Keratinocyte (primary cell): ENCODE measurements at regions not wholly inside any gene's neighbourhood (a gene's known extent, or its start where the extent isn't known, plus 50 kb on each side); places are given as distances from the start of the nearest gene placed in this dataset.

Source experiments
- EZH2 ChIP-seq: IDR thresholded peaks from one replicate; pipeline ENCODE4 v1.6.1; 2012; ENCODE audit warnings: inconsistent platforms, mild to moderate bottlenecking, low read length, moderate library complexity
- TF ChIP-seq, protein P1 (sequence below), 3 experiments: IDR thresholded peaks in 1 of 3; conservative IDR thresholded peaks in 1 of 3; optimal IDR thresholded peaks in 1 of 3; 2 replicates in 2 of 3; 3 replicates in 1 of 3; pipeline versions ENCODE3 to v1.5.1; 2011; ENCODE audit warnings: low read length in 3 of 3, mild to moderate bottlenecking in 3 of 3, moderate library complexity in 2 of 3, control low read depth in 1 of 3, inconsistent platforms in 1 of 3; ENCODE audit not compliant: insufficient read depth in 2 of 3; ENCODE audit errors: extremely low read depth in 1 of 3

DNA sequence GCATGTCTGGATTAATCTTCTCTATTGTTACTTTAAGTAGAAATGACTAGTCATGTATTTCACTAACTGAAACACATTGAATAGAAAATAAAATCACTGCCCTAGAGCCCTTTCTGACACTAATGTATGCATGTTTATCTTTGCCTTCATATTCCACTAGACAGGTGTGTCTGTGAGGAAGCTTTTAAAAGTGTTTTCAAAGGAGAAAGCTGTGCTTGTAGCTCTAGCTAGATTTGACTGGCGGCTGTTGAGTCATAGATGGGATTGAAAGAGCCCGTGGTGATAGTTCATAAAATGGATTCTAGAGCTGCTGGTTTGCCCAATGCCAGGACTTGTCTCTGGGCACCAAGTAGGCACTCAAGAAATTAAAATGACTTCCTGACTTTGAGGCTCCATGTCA lies 189.0 kb upstream of the PIRT start:
- TF ChIP-seq EZH2 = no peak
- TF ChIP-seq, protein P1, sequence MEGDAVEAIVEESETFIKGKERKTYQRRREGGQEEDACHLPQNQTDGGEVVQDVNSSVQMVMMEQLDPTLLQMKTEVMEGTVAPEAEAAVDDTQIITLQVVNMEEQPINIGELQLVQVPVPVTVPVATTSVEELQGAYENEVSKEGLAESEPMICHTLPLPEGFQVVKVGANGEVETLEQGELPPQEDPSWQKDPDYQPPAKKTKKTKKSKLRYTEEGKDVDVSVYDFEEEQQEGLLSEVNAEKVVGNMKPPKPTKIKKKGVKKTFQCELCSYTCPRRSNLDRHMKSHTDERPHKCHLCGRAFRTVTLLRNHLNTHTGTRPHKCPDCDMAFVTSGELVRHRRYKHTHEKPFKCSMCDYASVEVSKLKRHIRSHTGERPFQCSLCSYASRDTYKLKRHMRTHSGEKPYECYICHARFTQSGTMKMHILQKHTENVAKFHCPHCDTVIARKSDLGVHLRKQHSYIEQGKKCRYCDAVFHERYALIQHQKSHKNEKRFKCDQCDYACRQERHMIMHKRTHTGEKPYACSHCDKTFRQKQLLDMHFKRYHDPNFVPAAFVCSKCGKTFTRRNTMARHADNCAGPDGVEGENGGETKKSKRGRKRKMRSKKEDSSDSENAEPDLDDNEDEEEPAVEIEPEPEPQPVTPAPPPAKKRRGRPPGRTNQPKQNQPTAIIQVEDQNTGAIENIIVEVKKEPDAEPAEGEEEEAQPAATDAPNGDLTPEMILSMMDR (optimal IDR thresholded peaks at IDR 0.05 in 1 of 3, IDR thresholded peaks at IDR 0.05 in 1 of 3, conservative IDR thresholded peaks at IDR 0.05 in 1 of 3; ENCODE audit: extremely low read depth in 1 of 3, insufficient read depth in 2 of 3, low read length in 3 of 3) = no peak
